ENCODE measurements at regions not wholly inside any gene's neighbourhood (a gene's known extent, or its start where the extent isn't known, plus 50 kb on each side); places are given as distances from the start of the nearest gene placed in this dataset.

- no peak overlapping the region for H3K23ac ChIP-seq (ENCODE audit: insufficient read length)
- no peak overlapping the region for H3K27ac ChIP-seq (ENCODE audit: low read depth, low read length)
- H3K9me3 ChIP-seq (ENCODE audit: insufficient read depth in 2 of 2, low read depth in 1 of 2, low read length in 1 of 2): no peaks in the 10 kb centered on the region
- no peak for DNase-seq (ENCODE audit: low read depth in 1 of 2, low spot score in 2 of 2)
- H2AFZ ChIP-seq (ENCODE audit: low read length): no peak overlapping the region
- H3K79me2 ChIP-seq (ENCODE audit: control insufficient read depth in 1 of 2, insufficient read depth in 2 of 2, low read length in 2 of 2): no peaks in the 10 kb centered on the region
- no peak overlapping the region for H3K56ac ChIP-seq (replicated peaks; ENCODE audit: insufficient read length, low read depth, low read length)
- no peak overlapping the region for H4K8ac ChIP-seq (ENCODE audit: extremely low read depth, insufficient read depth, low read length)
- H3K18ac ChIP-seq (ENCODE audit: extremely low read depth, low read length): no peak overlapping the region
- H2BK12ac ChIP-seq (ENCODE audit: low read depth, low read length): no peak overlapping the region
- no peak overlapping the region for H2BK120ac ChIP-seq (replicated peaks; ENCODE audit: low read depth, low read length)
- H3K36me3 ChIP-seq (ENCODE audit: control insufficient read depth in 2 of 4, insufficient read depth in 4 of 4, low read length in 3 of 4): no peaks in the 10 kb centered on the region
- H3K4me3 ChIP-seq (ENCODE audit: extremely low read depth in 1 of 4, insufficient read depth in 2 of 4, low read depth in 3 of 4, low read length in 4 of 4): no peak overlapping the region
- H3K23me2 ChIP-seq (ENCODE audit: low read depth, low read length): no peaks in the 10 kb centered on the region; the same call in 1 of the 2 replicates
- no peaks in the 10 kb centered on the region for H3K27me3 ChIP-seq (replicated peaks in 1 of 4; ENCODE audit: control insufficient read depth in 3 of 4, extremely low read depth in 1 of 4, insufficient read depth in 3 of 4, low read length in 3 of 4)
- CTCF ChIA-PET (ENCODE audit: partially characterized antibody): no interaction called here
- no peak overlapping the region for H3K4me2 ChIP-seq (ENCODE audit: insufficient read depth in 1 of 2, low read depth in 2 of 2, low read length in 2 of 2)
- H2BK20ac ChIP-seq (ENCODE audit: low read length): no peak overlapping the region
- 95% methylated on average over 1 of the region's 1 CpG; no CpG with 5 or more reads in 1 of the 2 experiments for WGBS, 2 experiments (ENCODE audit: extremely low coverage in 1 of 2, insufficient coverage in 1 of 2, insufficient read length in 1 of 2, insufficient replicate concordance in 2 of 2, low coverage in 1 of 2, low lambda C conversion rate in 2 of 2, missing lambda C conversion rate in 1 of 2)
- H4K20me1 ChIP-seq (replicated peaks in 1 of 2; ENCODE audit: control insufficient read depth in 1 of 2, insufficient read depth in 2 of 2, low read length in 2 of 2): no peaks in the 10 kb centered on the region
- H3K79me1 ChIP-seq (ENCODE audit: low read depth, low read length): no peaks in the 10 kb centered on the region
- no peak overlapping the region for H4K91ac ChIP-seq (replicated peaks; ENCODE audit: insufficient read length, low read length)
- POLR2A ChIA-PET (ENCODE audit: partially characterized antibody): no interaction called here
- peaks cover 0 to 6% (median under 1%) of the 10 kb centered on the region in 4 experiments; a peak in 2 of 7 replicates for H3K4me1 ChIP-seq (replicated peaks in 1 of 4; ENCODE audit: control insufficient read depth in 3 of 4, insufficient read depth in 4 of 4, low read length in 3 of 4)
- no peak overlapping the region for H2BK15ac ChIP-seq (ENCODE audit: low read length)
- no peak for FAIRE-seq
- no peak overlapping the region for H2AK5ac ChIP-seq (ENCODE audit: low read depth, low read length)
- no peak overlapping the region for H3K9ac ChIP-seq (replicated peaks in 1 of 4; ENCODE audit: extremely low read depth in 1 of 4, low read depth in 3 of 4, low read length in 3 of 4)
- no peak overlapping the region for H3K14ac ChIP-seq (ENCODE audit: insufficient read length)
- no peak overlapping the region for H2BK5ac ChIP-seq (ENCODE audit: low read depth, low read length)
- no peak overlapping the region for H4K5ac ChIP-seq (ENCODE audit: insufficient read length, low read depth, low read length)
- H3K4ac ChIP-seq (replicated peaks; ENCODE audit: insufficient read length, low read depth, low read length): no peak overlapping the region
- TF ChIP-seq POLR2AphosphoS5 (IDR thresholded peaks at IDR 0.05; ENCODE audit: low read depth, low read length) (no peak), SP1 (IDR thresholded peaks at IDR 0.05; ENCODE audit: low read depth, low read length) (no peak)
Observed at GRCh38 chr13:76717092-76717491, 169.1 kb downstream of the KCTD12 start.

Data from H1 (cell line).